22Rv1 (cell line): ENCODE measurements at regions not wholly inside any gene's neighbourhood (a gene's known extent, or its start where the extent isn't known, plus 50 kb on each side); places are given as distances from the start of the nearest gene placed in this dataset.

Experiments
- H3K27ac ChIP-seq: fragments of 450-650 bp; 2 replicates; pipeline ENCODE4 v1.5.1; 2017
- ZFX ChIP-seq: fragments of 450-650 bp; IDR thresholded peaks from 2 replicates; pipeline ENCODE4 v1.6.1; 2017; ENCODE audit warnings: antibody characterized with exemption, borderline replicate concordance
- TF ChIP-seq, protein P1 (sequence below): fragments of 450-650 bp; IDR thresholded peaks from 2 replicates; pipeline ENCODE4 v1.5.1; 2017; ENCODE audit warnings: mild to moderate bottlenecking

DNA sequence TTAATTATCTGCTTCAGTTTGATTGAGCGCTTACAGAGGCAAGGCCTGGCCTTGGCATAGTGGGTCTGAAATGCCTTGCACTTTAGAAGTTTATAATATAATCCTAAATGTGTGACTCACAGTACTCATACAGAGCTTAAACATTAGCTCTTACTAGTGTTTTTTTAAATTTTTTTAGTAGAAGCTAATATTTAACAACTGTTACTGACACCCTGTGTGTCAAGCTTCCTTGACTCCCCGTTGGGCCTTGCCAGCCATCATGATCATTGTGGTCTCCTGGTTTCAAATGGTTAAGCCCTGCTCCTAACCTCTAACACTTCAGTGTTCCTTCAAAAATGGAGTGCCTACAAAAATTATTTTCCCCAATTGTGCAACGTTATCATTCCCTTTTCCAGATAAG, 126.9 kb downstream of the GALC start:
- H3K27ac ChIP-seq = no peak overlapping the region
- no peak for TF ChIP-seq ZFX
- TF ChIP-seq, protein P1, sequence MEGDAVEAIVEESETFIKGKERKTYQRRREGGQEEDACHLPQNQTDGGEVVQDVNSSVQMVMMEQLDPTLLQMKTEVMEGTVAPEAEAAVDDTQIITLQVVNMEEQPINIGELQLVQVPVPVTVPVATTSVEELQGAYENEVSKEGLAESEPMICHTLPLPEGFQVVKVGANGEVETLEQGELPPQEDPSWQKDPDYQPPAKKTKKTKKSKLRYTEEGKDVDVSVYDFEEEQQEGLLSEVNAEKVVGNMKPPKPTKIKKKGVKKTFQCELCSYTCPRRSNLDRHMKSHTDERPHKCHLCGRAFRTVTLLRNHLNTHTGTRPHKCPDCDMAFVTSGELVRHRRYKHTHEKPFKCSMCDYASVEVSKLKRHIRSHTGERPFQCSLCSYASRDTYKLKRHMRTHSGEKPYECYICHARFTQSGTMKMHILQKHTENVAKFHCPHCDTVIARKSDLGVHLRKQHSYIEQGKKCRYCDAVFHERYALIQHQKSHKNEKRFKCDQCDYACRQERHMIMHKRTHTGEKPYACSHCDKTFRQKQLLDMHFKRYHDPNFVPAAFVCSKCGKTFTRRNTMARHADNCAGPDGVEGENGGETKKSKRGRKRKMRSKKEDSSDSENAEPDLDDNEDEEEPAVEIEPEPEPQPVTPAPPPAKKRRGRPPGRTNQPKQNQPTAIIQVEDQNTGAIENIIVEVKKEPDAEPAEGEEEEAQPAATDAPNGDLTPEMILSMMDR = no peak

DNA sequence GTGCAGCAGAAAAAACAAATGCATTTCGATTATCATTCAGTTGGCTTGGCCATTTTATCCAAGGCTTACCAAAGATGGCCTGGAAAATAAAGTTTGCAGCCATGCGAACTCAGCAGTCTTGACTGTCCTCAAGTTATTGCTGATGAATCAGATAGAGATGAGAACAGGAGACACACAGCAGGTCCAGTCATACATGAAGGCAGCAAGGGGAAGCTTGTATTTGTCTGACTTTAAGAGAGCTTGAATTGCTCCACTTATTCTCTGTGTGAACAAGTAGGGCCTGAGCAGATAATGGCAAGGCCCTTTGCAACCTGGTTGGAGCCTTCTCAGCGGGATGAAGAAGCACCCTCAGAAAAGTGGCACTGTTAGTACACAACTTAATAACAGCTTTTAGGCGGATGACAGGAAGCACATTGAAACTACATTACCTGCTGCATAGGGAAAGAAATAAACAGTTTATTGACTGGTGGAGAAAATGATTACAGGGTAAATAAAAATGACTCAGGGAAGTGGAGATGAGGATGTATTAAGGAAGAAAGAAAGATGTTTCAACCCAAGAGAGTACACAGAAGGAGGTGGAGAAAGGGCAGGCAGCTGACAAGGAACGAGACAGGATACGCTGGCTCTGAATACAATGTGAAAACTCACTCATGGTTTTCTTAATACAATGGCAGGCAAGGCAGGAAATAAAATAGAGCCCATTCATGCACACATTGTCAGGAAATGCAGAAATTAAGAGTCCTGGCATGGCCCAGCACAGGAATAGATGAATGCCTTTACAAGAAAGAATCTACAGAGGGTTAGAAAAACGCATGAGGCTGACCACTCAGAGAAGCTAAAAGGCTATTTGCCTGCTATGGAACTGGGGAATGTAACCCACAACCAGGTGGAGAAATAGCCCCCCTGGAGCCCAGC, 128.4 kb downstream of the GALC start:
- TF ChIP-seq, protein P1 = no peak
- no peak for TF ChIP-seq ZFX
- H3K27ac ChIP-seq = no peak overlapping the region

DNA sequence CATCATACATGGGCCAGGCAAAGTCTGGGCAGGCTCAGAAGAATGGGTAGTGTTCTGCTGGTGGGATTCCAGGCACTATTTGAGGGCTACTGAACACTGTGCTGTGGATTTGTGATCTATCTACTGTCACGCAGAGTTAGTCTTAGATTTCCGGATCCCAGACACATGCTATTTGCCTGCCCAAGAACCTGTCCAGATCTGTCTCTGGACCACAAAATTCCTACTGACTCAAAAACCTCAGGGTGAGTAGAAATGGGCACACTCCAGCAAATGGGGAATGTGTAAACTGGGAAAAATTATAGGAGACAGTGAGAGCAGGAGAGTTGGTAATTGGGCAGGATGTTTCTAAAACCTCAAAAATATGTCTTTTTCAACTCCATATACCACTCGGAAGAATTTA, 129.9 kb downstream of the GALC start:
- no peak overlapping the region for H3K27ac ChIP-seq
- TF ChIP-seq ZFX = no peak
- TF ChIP-seq, protein P1 = no peak

DNA sequence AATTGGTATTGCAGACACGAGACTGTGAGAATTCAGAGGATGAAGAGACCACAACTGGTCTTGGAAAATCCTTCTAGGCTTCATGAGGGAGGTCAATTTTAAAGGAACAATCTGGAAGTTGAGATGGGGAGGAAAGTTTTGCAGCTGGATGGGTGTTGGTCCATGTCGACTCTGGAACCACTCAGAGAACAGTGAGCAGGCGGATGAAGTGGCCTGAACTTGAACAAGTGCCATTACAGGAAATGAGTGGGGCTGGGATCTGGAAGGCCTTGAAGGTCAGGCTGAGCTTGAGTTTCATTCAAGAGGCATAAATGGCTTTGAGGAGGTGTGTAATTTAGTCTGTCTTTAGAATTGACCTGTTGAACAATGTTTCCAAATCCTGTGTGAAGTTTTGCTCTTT, 140.9 kb downstream of the GALC start:
- TF ChIP-seq, protein P1 = no peak
- no peak for TF ChIP-seq ZFX
- H3K27ac ChIP-seq = no peak overlapping the region

DNA sequence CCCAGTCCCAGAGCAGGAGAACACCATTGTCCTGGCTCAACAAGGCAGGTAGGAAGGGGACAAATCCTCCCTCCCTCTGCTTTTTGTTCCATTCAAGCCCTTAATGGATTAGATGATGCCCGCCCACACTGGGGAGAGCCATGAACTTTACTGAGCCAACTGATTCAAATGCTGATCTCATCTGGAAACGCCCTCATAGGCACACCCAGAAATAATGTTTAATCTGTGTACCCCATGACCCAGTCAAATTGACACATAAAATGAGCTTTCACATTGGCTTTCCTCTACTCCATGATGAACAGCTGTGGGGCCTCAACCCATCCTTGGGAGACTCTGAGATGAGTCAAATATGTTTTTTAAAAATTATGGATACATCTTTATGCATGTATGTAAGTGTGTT, 141.8 kb downstream of the GALC start:
- TF ChIP-seq ZFX = no peak
- TF ChIP-seq, protein P1 = no peak
- no peak overlapping the region for H3K27ac ChIP-seq

DNA sequence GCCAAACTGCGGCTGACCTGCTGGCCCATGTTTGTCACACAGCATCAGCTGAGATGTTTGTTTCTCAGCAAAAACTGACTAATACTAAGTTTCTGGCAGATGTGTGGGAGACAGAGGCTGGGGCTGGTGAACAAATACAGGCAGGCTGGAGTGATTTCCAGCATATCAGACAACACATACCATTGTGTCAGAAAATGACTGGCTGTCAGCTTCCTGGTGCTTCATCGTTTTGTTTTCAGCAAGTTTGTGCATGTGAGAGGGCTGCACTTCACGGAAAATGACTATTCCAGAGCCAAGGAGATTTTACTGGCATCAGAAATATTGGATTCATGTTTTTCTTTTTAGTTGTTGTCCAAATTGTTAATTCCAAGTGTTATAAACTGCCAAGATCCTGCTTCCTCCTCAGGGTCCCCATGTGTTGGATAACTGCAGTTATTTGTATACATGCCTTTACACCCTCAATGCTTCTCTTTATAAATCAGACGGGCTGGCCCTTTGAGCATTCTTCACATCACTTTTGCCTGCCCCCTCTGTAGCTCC, 145.7 kb downstream of the GALC start:
- TF ChIP-seq ZFX = no peak
- TF ChIP-seq, protein P1 = no peak

DNA sequence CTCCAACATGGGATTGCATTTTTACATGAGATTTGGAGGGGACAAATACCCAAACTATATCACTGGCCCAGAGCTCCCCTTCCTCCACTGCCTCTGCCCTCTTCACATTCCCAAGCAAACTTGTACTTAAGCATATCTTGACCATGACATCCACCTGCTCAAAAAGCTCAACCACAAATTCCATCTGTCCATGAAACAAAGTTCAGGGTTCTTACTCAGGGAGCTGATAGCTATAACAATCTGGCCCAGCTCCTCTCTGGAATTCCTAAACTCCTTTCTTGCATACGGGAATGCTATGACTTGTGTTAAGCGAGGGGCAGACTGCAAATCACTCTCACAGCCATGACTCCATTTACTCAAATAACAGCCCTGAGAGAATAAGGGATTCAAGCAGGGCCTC, 152.1 kb downstream of the GALC start:
- TF ChIP-seq, protein P1 = no peak
- TF ChIP-seq ZFX = no peak

More for the DNA sequence above, 145.7 kb downstream of the GALC start:
- no peak overlapping the region for H3K27ac ChIP-seq

More for the DNA sequence above, 152.1 kb downstream of the GALC start:
- H3K27ac ChIP-seq = no peak overlapping the region
